HEK293 (cell line): ENCODE measurements at regions not wholly inside any gene's neighbourhood (a gene's known extent, or its start where the extent isn't known, plus 50 kb on each side); places are given as distances from the start of the nearest gene placed in this dataset.

Experiments used
- SP2 ChIP-seq: fragments of 450-650 bp; formaldehyde crosslinking; IDR thresholded peaks from 2 replicates; pipeline ENCODE4 v1.5.1; 2016; ENCODE audit warnings: missing biosample characterization, missing genetic modification characterization
- ZBTB21 ChIP-seq: fragments of 450-650 bp; formaldehyde crosslinking; IDR thresholded peaks from 2 replicates; pipeline ENCODE4 v1.5.1; 2017; ENCODE audit warnings: missing biosample characterization, missing genetic modification characterization
- ZFHX2 ChIP-seq: fragments of 450-650 bp; formaldehyde crosslinking; conservative IDR thresholded peaks from 2 replicates; pipeline ENCODE4 v1.5.1; 2016; ENCODE audit warnings: missing biosample characterization, missing genetic modification characterization
- ZNF274 ChIP-seq, 2 experiments: fragments of 200-500 bp in 1 of 2; fragments of 450-650 bp in 1 of 2; sonication (Bioruptor generic) in 1 of 2; formaldehyde crosslinking in 1 of 2; IDR thresholded peaks; 2 replicates each; pipeline versions ENCODE4 v1.5.1 to v1.6.1; 2014 to 2016; ENCODE audit warnings: borderline replicate concordance in 1 of 2, inconsistent platforms in 1 of 2, low read length in 1 of 2, missing biosample characterization in 1 of 2, missing genetic modification characterization in 1 of 2
- ZNF660 ChIP-seq: fragments of 450-650 bp; IDR thresholded peaks from 2 replicates; pipeline ENCODE4 v1.5.1; 2018; ENCODE audit warnings: missing biosample characterization, mild to moderate bottlenecking, missing genetic modification characterization
- ZNF707 ChIP-seq: fragments of 450-650 bp; formaldehyde crosslinking; IDR thresholded peaks from 2 replicates; pipeline ENCODE4 v1.5.1; 2016; ENCODE audit warnings: missing biosample characterization, missing genetic modification characterization
- TF ChIP-seq, protein P1 (sequence below): fragments of 450-650 bp; formaldehyde crosslinking; IDR thresholded peaks from 2 replicates; pipeline ENCODE4 v1.5.1; 2016; ENCODE audit warnings: missing biosample characterization, missing genetic modification characterization
- TF ChIP-seq, protein P2 (sequence below): fragments of 450-650 bp; IDR thresholded peaks from 2 replicates; pipeline ENCODE4 v1.5.1; 2018; ENCODE audit warnings: missing biosample characterization, missing genetic modification characterization
- TF ChIP-seq, protein P3 (sequence below): fragments of 450-650 bp; formaldehyde crosslinking; IDR thresholded peaks from 2 replicates; pipeline ENCODE4 v1.5.1; 2016; ENCODE audit warnings: missing biosample characterization, missing genetic modification characterization, low read depth

DNA sequence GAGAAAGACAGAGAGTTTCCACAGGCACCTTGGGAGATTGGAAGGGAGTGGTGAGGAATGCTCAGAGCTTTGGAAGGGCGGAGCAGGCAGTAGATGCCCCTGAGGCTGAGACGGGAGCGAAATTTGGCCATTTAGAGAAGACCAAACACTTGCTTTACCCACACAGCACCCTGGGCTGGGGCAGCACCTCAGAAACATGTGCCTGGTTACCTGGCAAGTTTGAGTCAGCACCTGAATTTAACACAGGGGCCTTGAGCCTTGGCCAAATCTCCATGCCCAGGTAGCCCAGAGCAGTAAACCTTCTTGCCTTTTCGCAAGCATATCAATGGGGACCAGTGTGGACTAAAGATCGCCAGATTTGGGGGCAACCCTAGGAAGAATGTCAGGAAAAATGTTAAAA, 111.9 kb upstream of the NFE2L3 start:
- no peak for TF ChIP-seq ZNF274 (IDR thresholded peaks at IDR 0.05; ENCODE audit: low read length)
- no peak for TF ChIP-seq ZNF274 (tag by site-specific recombination; IDR thresholded peaks at IDR 0.05; ENCODE audit: borderline replicate concordance)
- TF ChIP-seq ZFHX2 = no peak
- TF ChIP-seq, protein P1, sequence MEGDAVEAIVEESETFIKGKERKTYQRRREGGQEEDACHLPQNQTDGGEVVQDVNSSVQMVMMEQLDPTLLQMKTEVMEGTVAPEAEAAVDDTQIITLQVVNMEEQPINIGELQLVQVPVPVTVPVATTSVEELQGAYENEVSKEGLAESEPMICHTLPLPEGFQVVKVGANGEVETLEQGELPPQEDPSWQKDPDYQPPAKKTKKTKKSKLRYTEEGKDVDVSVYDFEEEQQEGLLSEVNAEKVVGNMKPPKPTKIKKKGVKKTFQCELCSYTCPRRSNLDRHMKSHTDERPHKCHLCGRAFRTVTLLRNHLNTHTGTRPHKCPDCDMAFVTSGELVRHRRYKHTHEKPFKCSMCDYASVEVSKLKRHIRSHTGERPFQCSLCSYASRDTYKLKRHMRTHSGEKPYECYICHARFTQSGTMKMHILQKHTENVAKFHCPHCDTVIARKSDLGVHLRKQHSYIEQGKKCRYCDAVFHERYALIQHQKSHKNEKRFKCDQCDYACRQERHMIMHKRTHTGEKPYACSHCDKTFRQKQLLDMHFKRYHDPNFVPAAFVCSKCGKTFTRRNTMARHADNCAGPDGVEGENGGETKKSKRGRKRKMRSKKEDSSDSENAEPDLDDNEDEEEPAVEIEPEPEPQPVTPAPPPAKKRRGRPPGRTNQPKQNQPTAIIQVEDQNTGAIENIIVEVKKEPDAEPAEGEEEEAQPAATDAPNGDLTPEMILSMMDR = no peak
- no peak for TF ChIP-seq ZNF707 (tag by site-specific recombination)
- TF ChIP-seq, protein P2, sequence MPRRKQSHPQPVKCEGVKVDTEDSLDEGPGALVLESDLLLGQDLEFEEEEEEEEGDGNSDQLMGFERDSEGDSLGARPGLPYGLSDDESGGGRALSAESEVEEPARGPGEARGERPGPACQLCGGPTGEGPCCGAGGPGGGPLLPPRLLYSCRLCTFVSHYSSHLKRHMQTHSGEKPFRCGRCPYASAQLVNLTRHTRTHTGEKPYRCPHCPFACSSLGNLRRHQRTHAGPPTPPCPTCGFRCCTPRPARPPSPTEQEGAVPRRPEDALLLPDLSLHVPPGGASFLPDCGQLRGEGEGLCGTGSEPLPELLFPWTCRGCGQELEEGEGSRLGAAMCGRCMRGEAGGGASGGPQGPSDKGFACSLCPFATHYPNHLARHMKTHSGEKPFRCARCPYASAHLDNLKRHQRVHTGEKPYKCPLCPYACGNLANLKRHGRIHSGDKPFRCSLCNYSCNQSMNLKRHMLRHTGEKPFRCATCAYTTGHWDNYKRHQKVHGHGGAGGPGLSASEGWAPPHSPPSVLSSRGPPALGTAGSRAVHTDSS (tag by site-specific recombination) = no peak
- TF ChIP-seq, protein P3, sequence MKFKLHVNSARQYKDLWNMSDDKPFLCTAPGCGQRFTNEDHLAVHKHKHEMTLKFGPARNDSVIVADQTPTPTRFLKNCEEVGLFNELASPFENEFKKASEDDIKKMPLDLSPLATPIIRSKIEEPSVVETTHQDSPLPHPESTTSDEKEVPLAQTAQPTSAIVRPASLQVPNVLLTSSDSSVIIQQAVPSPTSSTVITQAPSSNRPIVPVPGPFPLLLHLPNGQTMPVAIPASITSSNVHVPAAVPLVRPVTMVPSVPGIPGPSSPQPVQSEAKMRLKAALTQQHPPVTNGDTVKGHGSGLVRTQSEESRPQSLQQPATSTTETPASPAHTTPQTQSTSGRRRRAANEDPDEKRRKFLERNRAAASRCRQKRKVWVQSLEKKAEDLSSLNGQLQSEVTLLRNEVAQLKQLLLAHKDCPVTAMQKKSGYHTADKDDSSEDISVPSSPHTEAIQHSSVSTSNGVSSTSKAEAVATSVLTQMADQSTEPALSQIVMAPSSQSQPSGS (tag by site-specific recombination) = no peak
- no peak for TF ChIP-seq ZBTB21 (tag by site-specific recombination)
- no peak for TF ChIP-seq ZNF660 (tag by site-specific recombination)
- TF ChIP-seq SP2 (tag by site-specific recombination) = no peak
